Psoas muscle (tissue), 7 donors: ENCODE measurements at regions not wholly inside any gene's neighbourhood (a gene's known extent, or its start where the extent isn't known, plus 50 kb on each side); places are given as distances from the start of the nearest gene placed in this dataset.
"Not testable (repeated sequence)": the region's sequence is repeated elsewhere in the genome, so short reads cannot be mapped to it uniquely, and the experiment has no call there.

Experiments used
- ATAC-seq, 4 donors: fragments of 200-7000 bp; cut with Tn5 transposase; one replicate each; pipeline ENCODE4 v1.9.1; 2020; ENCODE audit warnings: moderate library complexity in 3 of 4, mild to moderate bottlenecking in 2 of 4
- DNase-seq, 2 donors: peaks; one replicate each; pipeline ENCODE4 v3.0.0-alpha.2; 2020
- H3K27ac ChIP-seq: fragments of 200-600 bp; one replicate; pipeline ENCODE4 v1.8.0; 2022
- H3K27me3 ChIP-seq, 3 donors: fragments of 200-600 bp in 1 of 3; one replicate each; pipeline versions ENCODE4 v1.6.1 to v1.8.0; 2013 to 2022; ENCODE audit warnings: low read length in 2 of 3, mild to moderate bottlenecking in 2 of 3, moderate library complexity in 1 of 3; ENCODE audit not compliant: insufficient read depth in 3 of 3
- H3K36me3 ChIP-seq, 2 donors: fragments of 200-600 bp in 1 of 2; one replicate each; pipeline versions ENCODE4 v1.6.1 to v1.8.0; 2013 to 2022; ENCODE audit warnings: low read depth in 1 of 2, mild to moderate bottlenecking in 1 of 2, moderate library complexity in 1 of 2; ENCODE audit not compliant: insufficient read depth in 1 of 2
- H3K4me1 ChIP-seq: fragments of 200-600 bp; one replicate; pipeline ENCODE4 v1.8.0; 2022
- H3K4me3 ChIP-seq: fragments of 200-600 bp; one replicate; pipeline ENCODE4 v1.8.0; 2022; ENCODE audit warnings: mild to moderate bottlenecking
- H3K9me3 ChIP-seq: fragments of 200-600 bp; one replicate; pipeline ENCODE4 v1.8.0; 2022
- CTCF ChIP-seq: fragments of 200-600 bp; IDR thresholded peaks from one replicate; pipeline ENCODE4 v1.8.0; 2022; ENCODE audit warnings: antibody characterized with exemption
- WGBS, 3 donors: extraction: QIAGEN DNeasy Blood & Tissue Kit; methylation state at CpG; one replicate each; pipeline versions ENCODE4 v1.1.6 to v1.1.7; 2013; 5-methylcytosine and 5-hydroxymethylcytosine counted together
- intact Hi-C, 2 donors: fragments of 100-400 bp; cut with DNase I; formaldehyde crosslinking; loops; one replicate each; pipeline versions ENCODE4 v1.11.0 to v1.14.2; 2022
- donor health status: healthy with polysubstance abuse.
- donor health status: DM: no; HTN: no; CAD: no; lungs with moderate emphysema.
- donor health status: Bipolar disorder and iron deficiency.
- donor health status: healthy.
- donor health status: DM: yes; HTN: yes; CAD: no.
- donor health status: DM: no; HTN: no; CAD: no.
- donor health status: DM: yes; HTN: yes; CAD: no.

DNA sequence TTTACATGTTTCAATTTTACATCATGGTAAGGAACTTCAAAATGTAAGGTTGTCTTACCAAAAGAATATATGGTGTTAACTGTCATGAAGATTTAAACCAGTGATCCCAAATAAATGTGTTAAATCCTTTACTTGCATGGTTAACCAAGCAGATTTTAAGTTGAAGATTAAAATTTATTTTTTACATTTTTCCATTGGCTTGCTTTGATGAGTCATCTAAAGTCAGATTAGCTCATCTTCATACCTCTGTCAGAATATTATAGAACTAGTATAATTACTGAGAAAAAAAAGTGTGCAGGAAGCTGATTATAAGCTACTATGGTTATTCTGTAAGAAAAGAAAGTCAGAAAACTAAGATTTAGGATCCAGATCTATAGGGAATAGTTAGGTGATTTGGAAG is 95.3 kb upstream of the DPH5 start:
- Histone ChIP-seq H3K36me3 (no peaks in the 10 kb centered on the region), H3K27ac (no peak overlapping the region), H3K27me3 (peaks cover 0 to 2% (median 0%) of the 10 kb centered on the region in 3 donors), H3K4me3 (no peak overlapping the region), H3K9me3 (no peaks in the 10 kb centered on the region), H3K4me1 (no peaks in the 10 kb centered on the region)
- TF ChIP-seq CTCF = no peak
- intact Hi-C loops = no loop called here
- DNase-seq (no peak), ATAC-seq (no peak)

DNA sequence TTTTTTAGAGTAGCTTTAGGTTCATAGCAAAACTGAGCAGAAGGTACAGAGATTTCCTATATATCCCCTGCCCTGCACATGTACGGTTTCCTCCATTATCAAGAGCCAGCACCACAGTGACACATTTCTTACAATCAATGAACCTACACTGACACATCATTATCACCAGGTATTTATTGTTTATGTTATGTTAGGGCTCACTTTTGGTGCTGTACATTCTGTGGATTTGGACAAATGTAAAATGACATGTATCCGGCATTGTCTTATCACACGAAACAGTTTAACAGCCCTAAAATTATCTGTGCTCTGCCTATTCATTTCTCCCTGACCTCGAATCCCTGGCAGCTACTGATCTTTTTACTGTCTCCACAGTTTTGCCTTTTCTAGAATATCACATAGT is 93.7 kb upstream of the DPH5 start:
- intact Hi-C loops = no loop called here
- peaks cover 0 to 2% (median 0%) of the 10 kb centered on the region in 3 donors for H3K27me3 ChIP-seq
- H3K27ac ChIP-seq = no peak overlapping the region
- no peaks in the 10 kb centered on the region for H3K36me3 ChIP-seq
- DNase-seq (no peak), ATAC-seq (no peak)
- H3K4me1 ChIP-seq = no peaks in the 10 kb centered on the region
- H3K9me3 ChIP-seq = no peaks in the 10 kb centered on the region
- WGBS, 3 donors = 59 to 84% (median 69%) methylated on average over 4 of the region's 4 CpGs
- no peak for TF ChIP-seq CTCF
- H3K4me3 ChIP-seq = no peak overlapping the region

GRCh38 chr1:101116006-101116405 is 90.4 kb upstream of the DPH5 start:
- no peaks in the 10 kb centered on the region for H3K9me3 ChIP-seq
- no peak overlapping the region for H3K4me3 ChIP-seq
- peaks cover 0 to 2% (median 0%) of the 10 kb centered on the region in 3 donors for H3K27me3 ChIP-seq
- DNase-seq (no peak), ATAC-seq (no peak)
- TF ChIP-seq CTCF = no peak
- H3K36me3 ChIP-seq = no peaks in the 10 kb centered on the region
- H3K27ac ChIP-seq = no peak overlapping the region
- H3K4me1 ChIP-seq = peaks cover 3% of the 10 kb centered on the region
- intact Hi-C loops = no loop called here
- WGBS, 3 donors = 82 to 92% (median 92%) methylated on average over 3 of the region's 3 CpGs

- Histone ChIP-seq H3K9me3 (no peaks in the 10 kb centered on the region), H3K27me3 (peaks cover 0 to 2% (median 0%) of the 10 kb centered on the region in 3 donors), H3K4me3 (no peak overlapping the region), H3K36me3 (no peaks in the 10 kb centered on the region), H3K4me1 (peaks cover 3% of the 10 kb centered on the region), H3K27ac (no peak overlapping the region)
- no peak for ATAC-seq
- TF ChIP-seq CTCF = no peak
- intact Hi-C loops = no loop called here
- no peak for DNase-seq
- 36 to 42% (median 41%) methylated on average over 1 of the region's 1 CpG for WGBS, 3 donors
These were observed 89.5 kb upstream of the DPH5 start for GRCh38 chr1:101115112-101115511.

GRCh38 chr1:101114128-101114527 is 88.5 kb upstream of the DPH5 start:
- 98 to 100% (median 100%) methylated on average over 2 of the region's 2 CpGs for WGBS, 3 donors
- intact Hi-C loops, H3K27ac ChIP-seq, H3K4me1 ChIP-seq, H3K9me3 ChIP-seq, ATAC-seq, H3K27me3 ChIP-seq, H3K36me3 ChIP-seq, DNase-seq, H3K4me3 ChIP-seq: not testable (repeated sequence)
